ENCODE measurements at regions not wholly inside any gene's neighbourhood (a gene's known extent, or its start where the extent isn't known, plus 50 kb on each side); places are given as distances from the start of the nearest gene placed in this dataset.

DNA sequence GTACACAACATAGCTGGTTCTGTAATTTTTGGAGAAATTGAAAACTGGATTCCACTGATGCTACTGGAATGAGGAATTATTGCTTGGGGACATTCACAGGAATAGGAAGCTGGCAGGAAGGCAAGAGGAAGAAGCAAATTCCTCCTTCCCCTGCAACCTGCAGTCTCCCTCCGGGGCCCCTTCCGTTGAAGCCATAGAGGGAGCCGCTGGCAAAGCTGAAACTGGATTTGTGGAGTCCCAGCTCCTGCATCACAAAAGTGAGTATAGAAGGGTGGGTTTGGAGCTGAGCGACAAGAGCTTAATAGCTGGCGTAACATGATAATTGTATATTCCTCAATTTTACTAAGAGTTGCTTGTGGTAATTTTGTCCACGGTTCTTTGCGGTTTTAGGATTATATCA, 190.8 kb downstream of the ADRA2A start:
- Histone ChIP-seq H3K4me1 (ENCODE audit: control insufficient read depth in 1 of 2, low read depth in 2 of 2) (no peaks in the 10 kb centered on the region), H3K4me3 (no peak overlapping the region), H3K9me3 (no peaks in the 10 kb centered on the region), H3K27ac (no peak overlapping the region), H3K36me3 (no peaks in the 10 kb centered on the region), H3K27me3 (replicated peaks; ENCODE audit: insufficient read depth) (no peaks in the 10 kb centered on the region)
- DNase-seq (ENCODE audit: low spot score) (no peak), ATAC-seq (ENCODE audit: insufficient number of reproducible peaks, low FRiP score, low read depth) (no peak)
- TF ChIP-seq, protein P1, sequence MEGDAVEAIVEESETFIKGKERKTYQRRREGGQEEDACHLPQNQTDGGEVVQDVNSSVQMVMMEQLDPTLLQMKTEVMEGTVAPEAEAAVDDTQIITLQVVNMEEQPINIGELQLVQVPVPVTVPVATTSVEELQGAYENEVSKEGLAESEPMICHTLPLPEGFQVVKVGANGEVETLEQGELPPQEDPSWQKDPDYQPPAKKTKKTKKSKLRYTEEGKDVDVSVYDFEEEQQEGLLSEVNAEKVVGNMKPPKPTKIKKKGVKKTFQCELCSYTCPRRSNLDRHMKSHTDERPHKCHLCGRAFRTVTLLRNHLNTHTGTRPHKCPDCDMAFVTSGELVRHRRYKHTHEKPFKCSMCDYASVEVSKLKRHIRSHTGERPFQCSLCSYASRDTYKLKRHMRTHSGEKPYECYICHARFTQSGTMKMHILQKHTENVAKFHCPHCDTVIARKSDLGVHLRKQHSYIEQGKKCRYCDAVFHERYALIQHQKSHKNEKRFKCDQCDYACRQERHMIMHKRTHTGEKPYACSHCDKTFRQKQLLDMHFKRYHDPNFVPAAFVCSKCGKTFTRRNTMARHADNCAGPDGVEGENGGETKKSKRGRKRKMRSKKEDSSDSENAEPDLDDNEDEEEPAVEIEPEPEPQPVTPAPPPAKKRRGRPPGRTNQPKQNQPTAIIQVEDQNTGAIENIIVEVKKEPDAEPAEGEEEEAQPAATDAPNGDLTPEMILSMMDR (IDR thresholded peaks at IDR 0.05): no peak

DNA sequence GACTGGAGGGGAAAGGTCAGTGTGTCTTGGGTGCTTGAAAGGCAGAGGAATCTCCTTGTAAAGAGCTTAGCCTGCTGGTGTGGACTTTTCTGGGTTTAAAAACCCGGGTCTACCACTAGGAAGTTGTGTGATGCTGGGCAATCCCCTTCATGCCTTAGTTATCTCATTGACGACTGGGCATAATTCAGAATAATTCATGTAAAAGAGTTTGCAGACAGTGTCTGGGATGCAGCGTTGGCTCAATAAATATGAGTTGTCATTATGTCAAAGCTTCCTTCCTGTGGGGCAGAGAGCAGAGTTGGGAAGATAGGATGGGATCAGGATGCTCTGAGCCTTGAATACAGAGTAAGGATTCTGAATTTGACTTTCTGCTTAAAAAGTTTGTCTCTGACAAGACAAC, 196.4 kb downstream of the ADRA2A start:
- DNase-seq (ENCODE audit: low spot score) (no peak), ATAC-seq (ENCODE audit: insufficient number of reproducible peaks, low FRiP score, low read depth) (no peak)
- Histone ChIP-seq H3K27me3 (replicated peaks; ENCODE audit: insufficient read depth) (no peaks in the 10 kb centered on the region), H3K4me1 (ENCODE audit: control insufficient read depth in 1 of 2, low read depth in 2 of 2) (no peaks in the 10 kb centered on the region), H3K27ac (no peak overlapping the region), H3K9me3 (no peaks in the 10 kb centered on the region), H3K4me3 (no peak overlapping the region), H3K36me3 (no peaks in the 10 kb centered on the region)
- TF ChIP-seq, protein P1 (IDR thresholded peaks at IDR 0.05): no peak

DNA sequence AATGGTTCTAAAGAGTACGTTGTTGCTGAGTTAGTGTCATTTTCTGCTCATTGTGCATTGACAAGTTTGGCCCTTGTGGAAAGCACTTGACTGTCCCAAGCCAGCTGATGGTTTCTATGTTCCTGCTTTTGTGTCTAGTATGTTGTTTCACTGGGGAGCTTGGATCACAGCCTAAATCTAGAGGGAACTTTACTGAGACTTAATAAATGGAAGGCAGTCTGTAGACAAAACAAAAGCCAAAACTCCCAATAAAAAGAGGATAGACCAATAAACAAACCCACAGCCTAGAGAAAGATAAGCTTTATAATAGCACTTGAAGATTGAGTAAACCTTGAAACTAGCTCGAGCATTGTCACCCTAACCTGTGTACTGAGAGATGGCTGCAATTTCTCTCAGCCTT, 196.8 kb downstream of the ADRA2A start:
- Histone ChIP-seq H3K36me3 (no peaks in the 10 kb centered on the region), H3K27ac (no peak overlapping the region), H3K27me3 (replicated peaks; ENCODE audit: insufficient read depth) (no peaks in the 10 kb centered on the region), H3K4me1 (ENCODE audit: control insufficient read depth in 1 of 2, low read depth in 2 of 2) (no peaks in the 10 kb centered on the region), H3K4me3 (no peak overlapping the region), H3K9me3 (no peaks in the 10 kb centered on the region)
- ATAC-seq (ENCODE audit: insufficient number of reproducible peaks, low FRiP score, low read depth) (no peak), DNase-seq (ENCODE audit: low spot score) (no peak)
- TF ChIP-seq, protein P1 (IDR thresholded peaks at IDR 0.05): no peak

DNA sequence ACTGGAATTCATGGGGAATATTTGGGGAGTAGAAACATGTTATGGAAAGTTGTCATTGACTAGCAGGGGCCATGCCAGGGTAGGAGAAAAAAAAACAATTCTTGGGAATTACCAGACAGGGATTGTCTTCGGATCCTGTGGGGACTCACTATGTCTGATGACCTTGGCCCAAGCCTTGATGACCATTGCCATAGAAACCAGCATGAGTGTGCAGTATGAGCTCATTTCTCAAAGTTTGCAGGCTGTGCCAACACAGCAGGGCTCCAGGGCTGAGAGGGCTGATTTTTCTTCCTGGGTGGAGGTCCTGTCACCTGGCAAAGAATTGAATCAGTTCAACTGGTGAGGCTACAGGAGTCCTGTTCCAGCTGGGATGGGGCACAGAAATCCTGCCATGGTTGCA, 198.3 kb downstream of the ADRA2A start:
- H3K27ac ChIP-seq: no peak overlapping the region
- H3K9me3 ChIP-seq: no peaks in the 10 kb centered on the region
- DNase-seq (ENCODE audit: low spot score) (no peak), ATAC-seq (ENCODE audit: insufficient number of reproducible peaks, low FRiP score, low read depth) (no peak)
- no peak overlapping the region for H3K4me3 ChIP-seq
- H3K36me3 ChIP-seq: no peaks in the 10 kb centered on the region
- no peaks in the 10 kb centered on the region for H3K4me1 ChIP-seq (ENCODE audit: control insufficient read depth in 1 of 2, low read depth in 2 of 2)
- TF ChIP-seq, protein P1 (IDR thresholded peaks at IDR 0.05): no peak
- no peaks in the 10 kb centered on the region for H3K27me3 ChIP-seq (replicated peaks; ENCODE audit: insufficient read depth)

DNA sequence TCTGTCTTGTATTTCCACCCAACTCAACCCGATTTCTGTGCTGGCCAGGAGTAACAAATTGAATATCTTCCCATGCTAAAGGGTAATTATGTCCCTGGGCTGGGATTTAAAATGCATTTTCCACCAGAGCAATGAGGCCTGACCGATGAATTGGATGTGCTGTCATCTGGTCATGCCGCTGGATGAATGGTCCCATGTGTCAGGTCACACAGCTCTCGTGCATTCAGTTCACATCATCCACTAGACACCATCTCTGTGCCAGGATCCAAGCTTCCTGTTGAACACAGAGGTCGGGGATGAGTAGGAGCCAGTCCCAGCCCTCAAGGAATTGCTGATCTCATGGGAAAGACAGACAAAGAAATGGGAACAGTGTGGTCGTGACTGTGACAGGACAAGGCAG, 200.8 kb downstream of the ADRA2A start:
- ATAC-seq (ENCODE audit: insufficient number of reproducible peaks, low FRiP score, low read depth) (no peak), DNase-seq (ENCODE audit: low spot score) (no peak)
- TF ChIP-seq, protein P1 (IDR thresholded peaks at IDR 0.05): no peak
- Histone ChIP-seq H3K4me3 (no peak overlapping the region), H3K9me3 (no peaks in the 10 kb centered on the region), H3K27ac (no peak overlapping the region), H3K4me1 (ENCODE audit: control insufficient read depth in 1 of 2, low read depth in 2 of 2) (no peaks in the 10 kb centered on the region), H3K36me3 (no peaks in the 10 kb centered on the region), H3K27me3 (replicated peaks; ENCODE audit: insufficient read depth) (no peaks in the 10 kb centered on the region)
